NT2/D1 (cell line): ENCODE measurements at regions not wholly inside any gene's neighbourhood (a gene's known extent, or its start where the extent isn't known, plus 50 kb on each side); places are given as distances from the start of the nearest gene placed in this dataset.

ENCODE experiments used
- DNase-seq: peaks from one replicate; pipeline ENCODE4 v3.0.0-alpha.2; 2011; ENCODE audit warnings: low read depth, low spot score
- H3K27me3 ChIP-seq: 2 replicates; pipeline ENCODE4 v1.6.0; 2011; ENCODE audit warnings: mild to moderate bottlenecking; ENCODE audit not compliant: insufficient read length, insufficient read depth
- H3K36me3 ChIP-seq: 2 replicates; pipeline ENCODE4 v1.6.1; 2011; ENCODE audit warnings: mild to moderate bottlenecking, low read length, mixed read lengths; ENCODE audit not compliant: insufficient read depth, insufficient read length
- H3K4me1 ChIP-seq: 2 replicates; pipeline ENCODE4 v1.5.1; 2011; ENCODE audit not compliant: insufficient read depth, insufficient read length
- H3K4me3 ChIP-seq: 2 replicates; pipeline ENCODE4 v1.5.1; 2011; ENCODE audit warnings: low read depth; ENCODE audit not compliant: insufficient read length
- H3K9ac ChIP-seq: 2 replicates; pipeline ENCODE4 v1.6.0; 2011; ENCODE audit warnings: low read depth; ENCODE audit not compliant: insufficient read length
- H3K9me3 ChIP-seq: 2 replicates; pipeline ENCODE4 v1.5.1; 2011; ENCODE audit warnings: mild to moderate bottlenecking, low read length; ENCODE audit not compliant: insufficient read depth
- SUZ12 ChIP-seq: IDR thresholded peaks from 2 replicates; pipeline ENCODE4 v1.6.1; 2011; ENCODE audit not compliant: insufficient read length, insufficient read depth; ENCODE audit errors: extremely low read depth
- YY1 ChIP-seq: IDR thresholded peaks from 2 replicates; pipeline ENCODE4 v1.6.1; 2011; ENCODE audit not compliant: insufficient read length, insufficient read depth
- ZNF274 ChIP-seq: IDR thresholded peaks from 2 replicates; pipeline ENCODE4 v1.6.1; 2011; ENCODE audit warnings: mild to moderate bottlenecking, low read depth, low read length

DNA sequence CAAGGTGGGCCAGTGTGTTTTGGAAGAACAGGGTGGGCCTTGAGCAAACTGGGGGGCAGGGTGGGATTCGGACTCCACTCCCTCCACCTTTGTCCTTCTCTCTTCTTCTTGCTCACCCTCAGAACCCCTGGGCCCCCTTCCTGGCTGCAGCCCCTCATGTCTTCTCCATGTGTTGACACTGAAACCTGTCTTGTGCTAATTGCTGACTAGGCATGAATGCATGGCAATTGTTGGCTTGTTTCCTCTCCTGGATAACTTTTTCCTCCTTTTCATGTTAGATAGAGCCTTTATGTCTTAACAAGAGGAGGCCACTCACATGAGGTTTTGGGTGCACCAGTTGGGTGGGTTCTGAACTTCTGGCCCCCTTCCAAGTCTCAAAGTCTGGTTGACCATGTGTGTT lies 181.6 kb upstream of the MKI67 start:
- H3K9me3 ChIP-seq, result no peaks in the 10 kb centered on the region
- H3K27me3 ChIP-seq, result no peaks in the 10 kb centered on the region
- no peak for TF ChIP-seq YY1
- TF ChIP-seq ZNF274, result no peak
- no peak for TF ChIP-seq SUZ12
- H3K36me3 ChIP-seq, result no peaks in the 10 kb centered on the region
- H3K9ac ChIP-seq, result no peak overlapping the region
- H3K4me1 ChIP-seq, result peaks cover 4% of the 10 kb centered on the region
- no peak for DNase-seq
- H3K4me3 ChIP-seq, result no peak overlapping the region

DNA sequence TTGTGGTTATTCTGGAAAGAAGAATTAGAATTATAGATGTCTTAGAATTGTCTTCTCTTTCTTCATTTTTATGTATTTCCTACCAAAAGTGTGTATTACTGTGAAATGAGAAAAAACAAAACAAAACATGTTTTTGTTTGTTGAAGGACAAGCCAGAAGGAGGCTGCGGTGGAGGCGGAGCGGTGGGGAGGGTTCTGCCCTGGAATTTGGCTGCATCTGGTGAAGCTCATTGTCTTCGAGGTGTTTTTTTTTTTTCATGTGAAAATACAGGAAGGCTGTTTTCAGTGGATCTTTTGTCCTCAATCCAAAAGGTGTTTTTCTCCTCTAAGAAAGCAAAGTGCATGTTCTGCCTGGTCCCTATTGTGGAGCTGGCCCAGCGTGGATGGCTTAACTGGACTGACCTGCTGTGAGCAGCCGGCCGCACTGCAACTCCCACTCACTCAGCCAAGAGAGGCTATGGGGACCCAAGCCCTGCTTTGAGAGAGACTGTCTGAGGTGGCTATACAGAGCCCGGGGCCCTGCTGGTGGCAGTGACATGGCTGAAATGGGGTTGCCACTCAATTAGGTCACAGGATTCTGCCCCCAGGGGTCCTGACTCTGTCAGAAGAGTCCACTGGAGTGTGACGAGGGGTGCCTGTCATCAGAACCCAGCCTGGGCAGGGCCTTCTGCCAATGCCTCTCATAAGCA lies 184.9 kb upstream of the MKI67 start:
- no peaks in the 10 kb centered on the region for H3K27me3 ChIP-seq
- peaks cover 4% of the 10 kb centered on the region for H3K4me1 ChIP-seq
- H3K36me3 ChIP-seq, result no peaks in the 10 kb centered on the region
- TF ChIP-seq ZNF274 (no peak), YY1 (no peak)
- DNase-seq, result peak; percentile 20
- no peaks in the 10 kb centered on the region for H3K9me3 ChIP-seq
- no peak overlapping the region for H3K9ac ChIP-seq
- no peak overlapping the region for H3K4me3 ChIP-seq

DNA sequence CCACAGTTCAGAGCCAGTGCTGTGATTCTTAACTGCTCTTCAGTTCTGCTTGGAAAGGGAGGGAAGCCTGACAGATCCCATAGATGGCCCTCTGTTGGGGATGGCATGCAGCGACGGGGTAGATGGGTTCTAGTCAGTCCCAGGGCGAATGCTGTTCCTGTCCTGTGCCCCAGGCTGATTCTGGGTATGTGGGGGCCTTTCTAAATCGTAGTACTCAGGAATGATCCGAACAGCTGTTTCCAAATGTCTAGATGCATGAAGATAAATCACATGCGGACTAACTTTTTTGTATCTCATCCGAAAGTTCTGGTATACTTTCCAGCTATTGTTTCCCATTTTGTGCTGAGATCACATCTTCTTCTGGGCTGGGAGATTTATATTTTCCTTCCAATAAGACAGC lies 186.0 kb upstream of the MKI67 start:
- Histone ChIP-seq H3K9me3 (no peaks in the 10 kb centered on the region), H3K36me3 (no peaks in the 10 kb centered on the region), H3K9ac (no peak overlapping the region), H3K4me1 (peaks cover 4% of the 10 kb centered on the region), H3K27me3 (no peaks in the 10 kb centered on the region), H3K4me3 (no peak overlapping the region)
- no peak for DNase-seq
- no peak for TF ChIP-seq SUZ12
- no peak for TF ChIP-seq YY1
- no peak for TF ChIP-seq ZNF274

DNA sequence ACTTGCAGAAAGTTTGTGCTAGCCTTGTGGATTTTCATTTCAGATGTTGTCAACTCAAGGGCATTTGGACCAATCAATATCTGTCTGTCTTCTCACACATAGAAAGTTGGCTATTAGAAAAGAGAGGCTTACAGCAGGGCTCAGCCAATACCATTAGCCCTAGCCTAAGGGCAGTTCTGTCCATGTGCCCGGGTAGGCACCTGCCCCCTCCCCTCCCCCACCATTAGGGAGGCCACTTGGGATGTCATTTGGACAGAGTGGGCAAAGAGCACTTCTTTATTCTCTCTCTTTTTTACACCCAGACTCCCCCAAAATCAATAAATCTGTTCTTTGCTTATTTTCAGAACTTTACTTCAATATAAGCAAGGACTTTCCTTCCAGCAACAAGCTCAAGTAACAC lies 188.5 kb upstream of the MKI67 start:
- H3K4me3 ChIP-seq, result no peak overlapping the region
- no peaks in the 10 kb centered on the region for H3K9me3 ChIP-seq
- peaks cover 4% of the 10 kb centered on the region for H3K4me1 ChIP-seq
- no peak for TF ChIP-seq SUZ12
- no peak for TF ChIP-seq YY1
- TF ChIP-seq ZNF274, result no peak
- H3K36me3 ChIP-seq, result no peaks in the 10 kb centered on the region
- no peak overlapping the region for H3K9ac ChIP-seq
- H3K27me3 ChIP-seq, result no peaks in the 10 kb centered on the region
- no peak for DNase-seq

DNA sequence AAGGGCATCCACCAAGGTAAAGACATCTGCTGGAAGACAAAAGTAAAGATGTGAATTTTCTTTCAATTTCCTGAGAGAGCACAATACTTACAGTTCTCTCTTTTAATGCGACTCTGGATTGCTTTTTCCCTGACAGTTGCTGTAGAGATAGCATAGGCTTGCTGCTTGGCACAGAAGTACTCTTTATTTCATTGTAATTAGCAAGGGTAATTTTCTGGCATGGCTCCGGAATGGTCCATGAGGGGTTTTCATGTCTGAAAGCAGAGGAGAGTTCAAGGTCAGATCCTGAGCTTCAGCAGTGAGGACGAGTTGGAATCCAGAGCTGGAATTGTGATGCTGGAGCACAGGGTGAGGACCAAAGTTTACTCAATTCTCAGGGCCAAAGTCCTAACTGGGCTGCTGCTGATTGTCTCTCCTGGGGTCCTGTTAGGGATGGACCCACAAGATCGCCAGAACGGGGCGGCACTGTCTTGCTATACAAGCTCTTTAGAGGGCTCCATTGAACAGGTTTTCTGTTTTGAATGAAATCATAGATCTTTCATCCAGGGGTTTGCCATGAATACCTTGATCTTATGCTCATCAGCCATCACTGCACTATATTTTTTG lies 190.0 kb upstream of the MKI67 start:
- H3K4me1 ChIP-seq, result peaks cover 4% of the 10 kb centered on the region
- TF ChIP-seq YY1, result no peak
- TF ChIP-seq ZNF274, result no peak
- TF ChIP-seq SUZ12, result no peak
- no peaks in the 10 kb centered on the region for H3K36me3 ChIP-seq
- no peak overlapping the region for H3K4me3 ChIP-seq
- H3K9ac ChIP-seq, result no peak overlapping the region
- no peak for DNase-seq
- H3K9me3 ChIP-seq, result no peaks in the 10 kb centered on the region
- H3K27me3 ChIP-seq, result no peaks in the 10 kb centered on the region

DNA sequence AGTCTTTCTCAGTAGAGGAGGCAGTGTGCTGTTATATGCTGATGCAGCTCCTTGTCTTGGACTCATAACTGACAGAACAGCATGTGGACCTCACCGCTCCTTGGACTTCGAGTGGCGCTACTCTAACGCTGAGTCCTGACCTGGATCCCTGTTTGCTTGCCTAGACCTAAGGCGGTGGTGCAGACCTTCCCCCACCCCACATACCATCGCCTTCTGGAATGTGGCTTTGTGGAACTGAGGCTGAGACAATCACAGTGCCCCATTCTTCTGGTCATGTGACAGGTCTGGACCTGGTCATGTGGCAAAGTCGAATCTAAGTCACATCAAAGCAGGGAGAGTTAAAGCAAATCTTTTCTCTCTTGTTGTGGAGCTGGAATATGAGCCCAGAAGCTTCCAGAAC lies 190.7 kb upstream of the MKI67 start:
- no peaks in the 10 kb centered on the region for H3K27me3 ChIP-seq
- TF ChIP-seq ZNF274 (no peak), SUZ12 (no peak), YY1 (no peak)

DNA sequence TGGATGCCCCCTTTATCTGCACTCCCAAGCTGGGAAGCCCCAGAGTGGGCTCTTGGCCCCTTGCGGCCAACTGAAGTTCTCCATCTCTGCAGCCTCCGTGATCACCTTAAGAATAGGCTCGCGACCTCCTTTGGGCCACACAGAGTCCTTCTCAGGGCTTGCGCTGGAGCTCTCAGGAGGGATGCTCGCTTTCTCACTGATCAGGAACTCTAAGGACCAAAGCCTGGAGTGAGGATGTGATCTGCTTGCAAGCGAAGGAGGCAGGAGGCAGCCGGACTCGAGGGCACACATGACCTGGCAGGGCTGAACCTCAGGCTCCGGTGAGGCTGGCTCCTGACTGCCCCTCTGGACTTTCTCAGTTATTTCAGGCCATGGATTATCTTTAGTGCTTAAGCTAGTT lies 192.1 kb upstream of the MKI67 start:
- H3K27me3 ChIP-seq, result no peaks in the 10 kb centered on the region
- no peak for DNase-seq
- TF ChIP-seq ZNF274, result no peak
- TF ChIP-seq YY1, result no peak
- no peak for TF ChIP-seq SUZ12
- no peaks in the 10 kb centered on the region for H3K9me3 ChIP-seq
- no peak overlapping the region for H3K9ac ChIP-seq
- no peaks in the 10 kb centered on the region for H3K4me1 ChIP-seq
- H3K4me3 ChIP-seq, result no peak overlapping the region
- no peaks in the 10 kb centered on the region for H3K36me3 ChIP-seq

More for the DNA sequence above, 190.7 kb upstream of the MKI67 start:
- H3K36me3 ChIP-seq, result no peaks in the 10 kb centered on the region
- no peaks in the 10 kb centered on the region for H3K9me3 ChIP-seq
- DNase-seq, result peak; percentile 6
- no peak overlapping the region for H3K4me3 ChIP-seq
- H3K4me1 ChIP-seq, result no peaks in the 10 kb centered on the region
- no peak overlapping the region for H3K9ac ChIP-seq
